ENCODE measurements at regions not wholly inside any gene's neighbourhood (a gene's known extent, or its start where the extent isn't known, plus 50 kb on each side); places are given as distances from the start of the nearest gene placed in this dataset.

DNA sequence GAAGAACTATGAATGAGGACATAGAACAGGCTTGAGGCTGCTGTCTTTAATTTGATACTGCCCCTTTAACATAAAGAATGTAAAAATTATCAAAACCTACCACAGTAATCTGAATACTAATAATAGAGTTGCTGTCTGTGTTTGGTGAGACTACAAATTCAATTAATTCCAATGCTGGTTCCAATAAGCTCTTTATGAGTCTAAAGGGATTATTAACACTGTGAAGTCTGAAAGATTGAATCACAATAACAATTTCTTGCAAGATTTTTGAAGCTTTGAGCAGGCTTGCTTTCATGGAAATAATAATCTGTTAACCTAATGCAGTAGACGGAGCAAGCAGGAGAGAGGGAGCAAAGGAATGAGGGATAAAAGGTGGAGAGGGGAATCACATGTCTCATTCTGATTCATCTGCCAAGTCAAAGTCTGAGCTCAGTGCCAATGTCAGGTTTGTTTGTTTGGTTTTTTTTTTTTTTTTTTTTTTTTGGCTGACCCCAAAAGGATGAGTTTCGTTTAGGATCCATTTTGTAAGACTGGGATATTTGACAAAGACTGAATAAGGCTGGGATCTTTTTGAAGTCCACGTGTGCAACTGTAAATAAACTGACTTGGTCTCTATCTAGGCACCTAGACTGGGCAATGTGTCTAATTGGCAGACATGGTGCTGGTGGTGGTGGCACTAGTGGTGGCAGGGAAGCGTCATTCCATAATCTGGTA, 211.6 kb downstream of the RNF144B start:
- ChIA-PET SMC1A (ENCODE audit: uncharacterized antibody, unreplicated experiment) (interaction anchor here (0.6 kb wide), 1 partner anchor 34 kb away, joined by 3 read pairs; no protein-coding TSS in a partner anchor), RAD21 (ENCODE audit: unreplicated experiment) (interaction anchor here (0.7 to 1.0 kb wide), 2 partner anchors 70 to 81 kb away, joined by 3 read pairs; no protein-coding TSS in a partner anchor), POLR2A (interaction anchor here (0.7 kb wide), 1 partner anchor 65 kb away, joined by 6 read pairs; no protein-coding TSS in a partner anchor), CTCF (interaction anchor here (0.8 to 1.2 kb wide), 2 partner anchors 149 to 151 kb away, joined by 3 to 4 read pairs; no protein-coding TSS in a partner anchor)
- Histone ChIP-seq H4K20me1 (ENCODE audit: control insufficient read depth, insufficient read depth) (no peaks in the 10 kb centered on the region), H3K36me3 (ENCODE audit: control insufficient read depth in 2 of 2, insufficient read depth in 2 of 2, low read length in 1 of 2) (no peaks in the 10 kb centered on the region), H3K4me2 (ENCODE audit: control insufficient read depth, insufficient read depth) (no peak overlapping the region), H3K4me3 (no peak overlapping the region), H3K9me3 (replicated peaks; ENCODE audit: control insufficient read depth, insufficient read depth, low read length) (no peaks in the 10 kb centered on the region), H3K79me2 (ENCODE audit: control insufficient read depth, insufficient read depth, low read length) (no peaks in the 10 kb centered on the region), H3K27ac (ENCODE audit: control insufficient read depth, insufficient read depth) (no peak overlapping the region), H3K27me3 (replicated peaks in 1 of 2; ENCODE audit: control insufficient read depth in 2 of 2, insufficient read depth in 2 of 2, low read length in 1 of 2) (no peaks in the 10 kb centered on the region), H3K9ac (ENCODE audit: control insufficient read depth, insufficient read depth, low read length) (no peak overlapping the region), H2AFZ (ENCODE audit: control insufficient read depth, low read depth, low read length) (no peak overlapping the region), H3K4me1 (ENCODE audit: control insufficient read depth, insufficient read depth, low read length) (no peaks in the 10 kb centered on the region)
- FAIRE-seq: no peak
- intact Hi-C loops (cut with micrococcal nuclease; ENCODE audit: unreplicated experiment): loop anchor here (5.0 kb wide), 1 partner anchor 614 kb away; no protein-coding TSS in a partner anchor
- in situ Hi-C loops (cut with MboI): loop anchor here (10.0 kb wide), 1 partner anchor 1456 kb away; no protein-coding TSS in a partner anchor
- 15% methylated on average over 4 of the region's 4 CpGs for WGBS (ENCODE audit: insufficient coverage, insufficient replicate concordance, low lambda C conversion rate, missing lambda C conversion rate)
- no peak for TF ChIP-seq BHLHE40 (IDR thresholded peaks at IDR 0.05; ENCODE audit: borderline replicate concordance in 1 of 2, low read depth in 2 of 2, low read length in 1 of 2)
- no peak for TF ChIP-seq CREM (IDR thresholded peaks at IDR 0.05; ENCODE audit: low read depth)
- TF ChIP-seq SP1 (IDR thresholded peaks at IDR 0.05; ENCODE audit: low read depth, low read length): no peak
- no peak for TF ChIP-seq CEBPB (IDR thresholded peaks at IDR 0.05; ENCODE audit: borderline replicate concordance in 1 of 2, low read depth in 2 of 2, low read length in 2 of 2)
- TF ChIP-seq STAT1 (conservative IDR thresholded peaks at IDR 0.05): no peak
- TF ChIP-seq RFX5 (IDR thresholded peaks at IDR 0.05; ENCODE audit: low read depth, low read length): no peak
- TF ChIP-seq, protein P1, sequence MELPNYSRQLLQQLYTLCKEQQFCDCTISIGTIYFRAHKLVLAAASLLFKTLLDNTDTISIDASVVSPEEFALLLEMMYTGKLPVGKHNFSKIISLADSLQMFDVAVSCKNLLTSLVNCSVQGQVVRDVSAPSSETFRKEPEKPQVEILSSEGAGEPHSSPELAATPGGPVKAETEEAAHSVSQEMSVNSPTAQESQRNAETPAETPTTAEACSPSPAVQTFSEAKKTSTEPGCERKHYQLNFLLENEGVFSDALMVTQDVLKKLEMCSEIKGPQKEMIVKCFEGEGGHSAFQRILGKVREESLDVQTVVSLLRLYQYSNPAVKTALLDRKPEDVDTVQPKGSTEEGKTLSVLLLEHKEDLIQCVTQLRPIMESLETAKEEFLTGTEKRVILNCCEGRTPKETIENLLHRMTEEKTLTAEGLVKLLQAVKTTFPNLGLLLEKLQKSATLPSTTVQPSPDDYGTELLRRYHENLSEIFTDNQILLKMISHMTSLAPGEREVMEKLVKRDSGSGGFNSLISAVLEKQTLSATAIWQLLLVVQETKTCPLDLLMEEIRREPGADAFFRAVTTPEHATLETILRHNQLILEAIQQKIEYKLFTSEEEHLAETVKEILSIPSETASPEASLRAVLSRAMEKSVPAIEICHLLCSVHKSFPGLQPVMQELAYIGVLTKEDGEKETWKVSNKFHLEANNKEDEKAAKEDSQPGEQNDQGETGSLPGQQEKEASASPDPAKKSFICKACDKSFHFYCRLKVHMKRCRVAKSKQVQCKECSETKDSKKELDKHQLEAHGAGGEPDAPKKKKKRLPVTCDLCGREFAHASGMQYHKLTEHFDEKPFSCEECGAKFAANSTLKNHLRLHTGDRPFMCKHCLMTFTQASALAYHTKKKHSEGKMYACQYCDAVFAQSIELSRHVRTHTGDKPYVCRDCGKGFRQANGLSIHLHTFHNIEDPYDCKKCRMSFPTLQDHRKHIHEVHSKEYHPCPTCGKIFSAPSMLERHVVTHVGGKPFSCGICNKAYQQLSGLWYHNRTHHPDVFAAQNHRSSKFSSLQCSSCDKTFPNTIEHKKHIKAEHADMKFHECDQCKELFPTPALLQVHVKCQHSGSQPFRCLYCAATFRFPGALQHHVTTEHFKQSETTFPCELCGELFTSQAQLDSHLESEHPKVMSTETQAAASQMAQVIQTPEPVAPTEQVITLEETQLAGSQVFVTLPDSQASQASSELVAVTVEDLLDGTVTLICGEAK (IDR thresholded peaks at IDR 0.05; ENCODE audit: borderline replicate concordance): no peak
- no peak for TF ChIP-seq SPI1 (IDR thresholded peaks at IDR 0.05; ENCODE audit: borderline replicate concordance, insufficient read depth, low read depth, low read length)
- no peak for DNase-seq (ENCODE audit: low read depth, low spot score)
- ATAC-seq: no peak
- no TSS peak for BruUV-seq (replicated peaks)

All from GM12878 (cell line).